Endothelial cell of umbilical vein (primary cell): ENCODE measurements at regions not wholly inside any gene's neighbourhood (a gene's known extent, or its start where the extent isn't known, plus 50 kb on each side); places are given as distances from the start of the nearest gene placed in this dataset.

Source experiments
- BruUV-seq: library from RNA; stranded (reverse); fragments of 400-500 nt; replicated peaks from 2 replicates; lab custom pipeline; 2021; lab: Mats Ljungman, UMichigan
- CTCF ChIA-PET: fragments of 300-600, 350-600 bp; sonication (Branson Sonifier 250); formaldehyde crosslinking; loops from one replicate; lab custom pipeline; 2021; ENCODE audit warnings: antibody characterized with exemption, inconsistent platforms; lab: Charles Lee
- POLR2A ChIA-PET: fragments of 300-600, 350-600 bp; sonication (Branson Sonifier 250); formaldehyde crosslinking; loops from one replicate; lab custom pipeline; 2021; ENCODE audit warnings: antibody characterized with exemption, inconsistent platforms; lab: Charles Lee
- DNase-seq: peaks from one replicate; pipeline ENCODE4 v3.0.0-alpha.2; 2011; ENCODE audit warnings: low read depth, low spot score
- FAIRE-seq: peaks from 2 replicates; lab custom pipeline; 2011; peaks lifted over from hg19 to GRCh38; lab: Jason Lieb, UNC
- H2AFZ ChIP-seq: 2 replicates; pipeline ENCODE4 v1.6.0; 2012; ENCODE audit warnings: low read depth, low read length, control low read depth, inconsistent platforms
- H3K27ac ChIP-seq: 2 replicates; pipeline ENCODE4 v1.5.1; 2011; ENCODE audit warnings: low read depth, mild to moderate bottlenecking, control low read depth, low read length, moderate library complexity; ENCODE audit not compliant: insufficient read depth
- H3K27me3 ChIP-seq, 2 experiments: 2 replicates each; pipeline versions ENCODE4 v1.6.0 to v1.6.1; 2011; ENCODE audit warnings: low read length in 2 of 2, mixed read lengths in 1 of 2; ENCODE audit not compliant: control insufficient read depth in 2 of 2, insufficient read depth in 2 of 2
- H3K36me3 ChIP-seq, 2 experiments: 2 replicates in 1 of 2; 3 replicates in 1 of 2; pipeline ENCODE4 v1.5.1; 2011; ENCODE audit warnings: low read length in 2 of 2, mild to moderate bottlenecking in 1 of 2, moderate library complexity in 1 of 2; ENCODE audit not compliant: control insufficient read depth in 2 of 2, insufficient read depth in 2 of 2; ENCODE audit errors: extremely low read depth in 1 of 2
- H3K4me1 ChIP-seq: 3 replicates; pipeline ENCODE4 v1.5.1; 2011; ENCODE audit warnings: mild to moderate bottlenecking, low read length; ENCODE audit not compliant: control insufficient read depth, insufficient read depth; ENCODE audit errors: extremely low read depth
- H3K4me2 ChIP-seq: 2 replicates; pipeline ENCODE4 v1.6.1; 2011; ENCODE audit warnings: low read length, control low read depth, mixed read lengths; ENCODE audit not compliant: insufficient read depth
- H3K4me3 ChIP-seq, 3 experiments: fragments of 200-600 bp in 1 of 3; sonication (generic), shearing (Covaris generic) in 1 of 3; replicated peaks in 1 of 3; 2 replicates each; pipeline ENCODE4 v1.5.1; 2011 to 2016; ENCODE audit warnings: control low read depth in 3 of 3, low read length in 3 of 3, mild to moderate bottlenecking in 2 of 3, inconsistent platforms in 1 of 3, low read depth in 1 of 3, moderate library complexity in 1 of 3; ENCODE audit not compliant: insufficient read depth in 1 of 3
- H3K79me2 ChIP-seq: 2 replicates; pipeline ENCODE4 v1.6.0; 2012; ENCODE audit warnings: low read length, inconsistent platforms; ENCODE audit not compliant: control insufficient read depth, insufficient read depth
- H3K9ac ChIP-seq: replicated peaks from 2 replicates; pipeline ENCODE3; 2011; ENCODE audit warnings: low read length, control low read depth; ENCODE audit not compliant: insufficient read depth; ENCODE audit errors: extremely low read depth
- H3K9me1 ChIP-seq: replicated peaks from 3 replicates; pipeline ENCODE4 v1.6.0; 2011; ENCODE audit warnings: mild to moderate bottlenecking, low read length; ENCODE audit not compliant: control insufficient read depth, insufficient read depth; ENCODE audit errors: extremely low read depth
- H3K9me3 ChIP-seq: replicated peaks from 2 replicates; pipeline ENCODE4 v1.5.1; 2012; ENCODE audit warnings: low read length, inconsistent platforms; ENCODE audit not compliant: control insufficient read depth, insufficient read depth
- H4K20me1 ChIP-seq: replicated peaks from 2 replicates; pipeline ENCODE3; 2011; ENCODE audit warnings: mild to moderate bottlenecking, low read length; ENCODE audit not compliant: control insufficient read depth, insufficient read depth; ENCODE audit errors: extremely low read depth
- EZH2 ChIP-seq: IDR thresholded peaks from 2 replicates; pipeline ENCODE4 v1.6.1; 2012; ENCODE audit warnings: borderline replicate concordance, low read depth, mild to moderate bottlenecking, moderate library complexity, low read length, inconsistent platforms; ENCODE audit not compliant: severe bottlenecking
- FOS ChIP-seq: IDR thresholded peaks from 2 replicates; pipeline ENCODE4 v1.6.1; 2011; ENCODE audit warnings: mild to moderate bottlenecking, low read length, moderate library complexity, borderline replicate concordance; ENCODE audit not compliant: insufficient read depth
- GATA2 ChIP-seq: IDR thresholded peaks from 2 replicates; pipeline ENCODE4 v1.7.0; 2011; ENCODE audit warnings: low read depth, mild to moderate bottlenecking, moderate library complexity, mixed read lengths, low read length; ENCODE audit not compliant: insufficient read length, insufficient read depth
- JUN ChIP-seq: IDR thresholded peaks from 2 replicates; pipeline ENCODE4 v1.6.1; 2011; ENCODE audit warnings: borderline replicate concordance, low read depth; ENCODE audit not compliant: insufficient read length, insufficient read depth
- MAX ChIP-seq: IDR thresholded peaks from 2 replicates; pipeline ENCODE4 v1.6.1; 2011; ENCODE audit not compliant: insufficient read depth, insufficient read length
- MYC ChIP-seq: IDR thresholded peaks from one replicate; pipeline ENCODE4 v1.6.1; 2011; ENCODE audit warnings: mild to moderate bottlenecking, low read depth, low read length
- POLR2A ChIP-seq: IDR thresholded peaks from 2 replicates; pipeline ENCODE4 v1.6.1; 2012; ENCODE audit warnings: low read depth, mild to moderate bottlenecking, control low read depth, low read length
- POLR2AphosphoS5 ChIP-seq: IDR thresholded peaks from 2 replicates; pipeline ENCODE4 v1.6.1; 2012; ENCODE audit warnings: low read depth, mild to moderate bottlenecking, control low read depth, low read length, moderate library complexity; ENCODE audit not compliant: insufficient read depth
- dilution Hi-C: fragments of 300-500 bp; cut with MboI; formaldehyde crosslinking; loops from one replicate; pipeline ENCODE4 v1.15.0; 2019; ENCODE audit warnings: low sequenced_read_pairs; ENCODE audit not compliant: extremely low pct_ligation_motif_present
- intact Hi-C: fragments of 100-400 bp; cut with micrococcal nuclease; formaldehyde crosslinking; loops from one replicate; pipeline ENCODE4 v1.10.0; 2022
- TF ChIP-seq, protein P1 (sequence below), 2 donors: IDR thresholded peaks; 1 replicate in 1 of 2; 2 replicates in 1 of 2; pipeline ENCODE4 v1.5.1; 2011; ENCODE audit warnings: low read length in 2 of 2, mild to moderate bottlenecking in 2 of 2, moderate library complexity in 2 of 2, control low read depth in 1 of 2, inconsistent platforms in 1 of 2, low read depth in 1 of 2; ENCODE audit not compliant: insufficient read depth in 1 of 2; ENCODE audit errors: extremely low read depth in 1 of 2

- ChIA-PET POLR2A (no interaction called here), CTCF (no interaction called here)
- H3K79me2 ChIP-seq: no peaks in the 10 kb centered on the region
- H3K27ac ChIP-seq: no peak overlapping the region
- no peaks in the 10 kb centered on the region for H3K4me1 ChIP-seq
- intact Hi-C loops (no loop called here), dilution Hi-C loops (no loop called here)
- DNase-seq (no peak), FAIRE-seq (no peak)
- H3K4me3 ChIP-seq: no peak overlapping the region
- H3K9me1 ChIP-seq: no peaks in the 10 kb centered on the region
- no peak overlapping the region for H3K4me2 ChIP-seq
- H3K36me3 ChIP-seq: no peaks in the 10 kb centered on the region
- no peaks in the 10 kb centered on the region for H3K27me3 ChIP-seq
- no peak overlapping the region for H3K9ac ChIP-seq
- no peaks in the 10 kb centered on the region for H3K9me3 ChIP-seq
- H4K20me1 ChIP-seq: no peaks in the 10 kb centered on the region
- no TSS peak for BruUV-seq
- H2AFZ ChIP-seq: no peak overlapping the region
- TF ChIP-seq GATA2 (no peak), MAX (no peak), MYC (no peak), FOS (no peak), POLR2A (no peak), JUN (no peak), POLR2AphosphoS5 (no peak), EZH2 (no peak)
- TF ChIP-seq, protein P1, sequence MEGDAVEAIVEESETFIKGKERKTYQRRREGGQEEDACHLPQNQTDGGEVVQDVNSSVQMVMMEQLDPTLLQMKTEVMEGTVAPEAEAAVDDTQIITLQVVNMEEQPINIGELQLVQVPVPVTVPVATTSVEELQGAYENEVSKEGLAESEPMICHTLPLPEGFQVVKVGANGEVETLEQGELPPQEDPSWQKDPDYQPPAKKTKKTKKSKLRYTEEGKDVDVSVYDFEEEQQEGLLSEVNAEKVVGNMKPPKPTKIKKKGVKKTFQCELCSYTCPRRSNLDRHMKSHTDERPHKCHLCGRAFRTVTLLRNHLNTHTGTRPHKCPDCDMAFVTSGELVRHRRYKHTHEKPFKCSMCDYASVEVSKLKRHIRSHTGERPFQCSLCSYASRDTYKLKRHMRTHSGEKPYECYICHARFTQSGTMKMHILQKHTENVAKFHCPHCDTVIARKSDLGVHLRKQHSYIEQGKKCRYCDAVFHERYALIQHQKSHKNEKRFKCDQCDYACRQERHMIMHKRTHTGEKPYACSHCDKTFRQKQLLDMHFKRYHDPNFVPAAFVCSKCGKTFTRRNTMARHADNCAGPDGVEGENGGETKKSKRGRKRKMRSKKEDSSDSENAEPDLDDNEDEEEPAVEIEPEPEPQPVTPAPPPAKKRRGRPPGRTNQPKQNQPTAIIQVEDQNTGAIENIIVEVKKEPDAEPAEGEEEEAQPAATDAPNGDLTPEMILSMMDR (IDR thresholded peaks at IDR 0.05; ENCODE audit: extremely low read depth in 1 of 2, insufficient read depth in 1 of 2, low read depth in 1 of 2, low read length in 2 of 2): no peak
These were observed 243.9 kb downstream of the SNX13 start for GRCh38 chr7:17696422-17696821.
